Stomach (tissue), 4 donors: ENCODE measurements at regions not wholly inside any gene's neighbourhood (a gene's known extent, or its start where the extent isn't known, plus 50 kb on each side); places are given as distances from the start of the nearest gene placed in this dataset.

Experiments used
- CTCF ChIP-seq, 7 experiments: fragments of 450-650 bp in 4 of 7; fragments of 200-600 bp in 3 of 7; sonication (generic) in 3 of 7; IDR thresholded peaks; one replicate each; pipeline ENCODE4 v1.5.1; 2016 to 2019; ENCODE audit warnings: antibody characterized with exemption in 7 of 7, control low read depth in 2 of 7, mild to moderate bottlenecking in 1 of 7
- EP300 ChIP-seq: sonication (generic); formaldehyde crosslinking; IDR thresholded peaks from one replicate; pipeline ENCODE4 v1.6.1; 2017; ENCODE audit warnings: antibody characterized with exemption
- POLR2A ChIP-seq, 4 donors: fragments of 450-650 bp; IDR thresholded peaks; one replicate each; pipeline ENCODE4 v1.6.1; 2016; ENCODE audit warnings: antibody characterized with exemption in 4 of 4, control low read depth in 2 of 4, mild to moderate bottlenecking in 1 of 4, moderate library complexity in 1 of 4
- POLR2AphosphoS5 ChIP-seq, 3 donors: sonication (generic); formaldehyde crosslinking; IDR thresholded peaks; one replicate each; pipeline ENCODE4 v1.6.1; 2016; ENCODE audit warnings: antibody characterized with exemption in 3 of 3

GRCh38 chr9:2257248-2257929, 242.2 kb downstream of the SMARCA2 start:
- TF ChIP-seq POLR2A (IDR thresholded peaks at IDR 0.05) (no peak), CTCF (IDR thresholded peaks at IDR 0.05) (no peak), POLR2AphosphoS5 (IDR thresholded peaks at IDR 0.05) (no peak), EP300 (no peak)
